ENCODE measurements at regions not wholly inside any gene's neighbourhood (a gene's known extent, or its start where the extent isn't known, plus 50 kb on each side); places are given as distances from the start of the nearest gene placed in this dataset.
A peak's percentile ranks its signal among the peaks of the same experiment; 100 is the strongest.

- H3K79me1 ChIP-seq (ENCODE audit: low read length), result peaks cover 7% of the 10 kb centered on the region
- peaks cover 2 to 13% of the 10 kb centered on the region in 2 experiments for H3K4me1 ChIP-seq (ENCODE audit: control insufficient read depth in 1 of 2, insufficient read depth in 2 of 2, low read length in 2 of 2)
- H3K9ac ChIP-seq (ENCODE audit: low read length), result no peak overlapping the region
- peak overlapping the region; percentile 47 for H4K8ac ChIP-seq (ENCODE audit: low read depth, low read length)
- H3K4ac ChIP-seq (ENCODE audit: low read depth, low read length), result no peak overlapping the region
- H3K79me2 ChIP-seq (ENCODE audit: control insufficient read depth, insufficient read depth, low read length, poor library complexity), result no peaks in the 10 kb centered on the region
- peak overlapping the region; percentile 95 for H2BK12ac ChIP-seq (ENCODE audit: low read length)
- peak overlapping the region; percentile 60 for H3K14ac ChIP-seq (ENCODE audit: low read length)
- peak overlapping the region; percentile 75 for H2BK5ac ChIP-seq (ENCODE audit: low read depth, low read length, poor library complexity)
- WGBS (ENCODE audit: extremely low coverage, insufficient coverage, insufficient read length), result no CpG with 5 or more reads among the region's 14 CpGs
- H2AFZ ChIP-seq (ENCODE audit: insufficient read depth, low read length, poor library complexity), result peak overlapping the region; percentile 39
- H3K27me3 ChIP-seq (ENCODE audit: insufficient read depth, low read length), result no peaks in the 10 kb centered on the region
- no peak overlapping the region for H3K4me3 ChIP-seq (ENCODE audit: low read depth, low read length)
- peak in 1 of 2 donors; percentile 67 for DNase-seq
- H3K36me3 ChIP-seq (ENCODE audit: control insufficient read depth in 1 of 2, insufficient read depth in 2 of 2, low read length in 2 of 2), result peaks cover 2 to 3% of the 10 kb centered on the region in 2 experiments
- no peak overlapping the region for H3K23ac ChIP-seq (ENCODE audit: low read length)
- no peak overlapping the region for H4K12ac ChIP-seq (ENCODE audit: low read depth, low read length)
- peaks cover 2% of the 10 kb centered on the region for H3K9me3 ChIP-seq (ENCODE audit: insufficient read depth, low read depth, low read length)
- peak overlapping the region; percentile 89 for H2BK120ac ChIP-seq (ENCODE audit: insufficient read depth, low read length, poor library complexity)
- peak overlapping the region; percentile 71 for H4K91ac ChIP-seq (ENCODE audit: low read depth, low read length)
- H3K4me2 ChIP-seq (ENCODE audit: low read length), result peak overlapping the region; percentile 3
- no peak overlapping the region for H3K18ac ChIP-seq (ENCODE audit: low read length)
- peak overlapping the region; percentile 92 for H3K27ac ChIP-seq (ENCODE audit: low read depth, low read length)
- no peak overlapping the region for H2AK5ac ChIP-seq (ENCODE audit: low read length)
Measured at GRCh38 chr15:96170979-96171739, 159.3 kb upstream of the NR2F2 start.

GRCh38 chr15:96171853-96172296, 158.6 kb upstream of the NR2F2 start:
- Histone ChIP-seq H4K91ac (ENCODE audit: low read depth, low read length) (no peak overlapping the region), H2BK120ac (ENCODE audit: insufficient read depth, low read length, poor library complexity) (no peak overlapping the region), H3K4me3 (ENCODE audit: low read depth, low read length) (no peak overlapping the region), H4K12ac (ENCODE audit: low read depth, low read length) (no peak overlapping the region), H3K9ac (ENCODE audit: low read length) (no peak overlapping the region), H3K18ac (ENCODE audit: low read length) (no peak overlapping the region), H2BK12ac (ENCODE audit: low read length) (no peak overlapping the region), H3K4me2 (ENCODE audit: low read length) (peak overlapping the region; percentile 41), H3K4ac (ENCODE audit: low read depth, low read length) (no peak overlapping the region), H2BK5ac (ENCODE audit: low read depth, low read length, poor library complexity) (peak overlapping the region; percentile 64), H3K4me1 (ENCODE audit: control insufficient read depth in 1 of 2, insufficient read depth in 2 of 2, low read length in 2 of 2) (peaks cover 2 to 13% of the 10 kb centered on the region in 2 experiments), H2AFZ (ENCODE audit: insufficient read depth, low read length, poor library complexity) (no peak overlapping the region), H4K8ac (ENCODE audit: low read depth, low read length) (no peak overlapping the region), H3K14ac (ENCODE audit: low read length) (no peak overlapping the region), H3K79me1 (ENCODE audit: low read length) (peaks cover 7% of the 10 kb centered on the region), H3K27ac (ENCODE audit: low read depth, low read length) (peak overlapping the region; percentile 92), H2AK5ac (ENCODE audit: low read length) (no peak overlapping the region), H3K36me3 (ENCODE audit: control insufficient read depth in 1 of 2, insufficient read depth in 2 of 2, low read length in 2 of 2) (peaks cover 2 to 3% of the 10 kb centered on the region in 2 experiments), H3K27me3 (ENCODE audit: insufficient read depth, low read length) (no peaks in the 10 kb centered on the region), H3K79me2 (ENCODE audit: control insufficient read depth, insufficient read depth, low read length, poor library complexity) (no peaks in the 10 kb centered on the region), H3K9me3 (ENCODE audit: insufficient read depth, low read depth, low read length) (peaks cover 2% of the 10 kb centered on the region), H3K23ac (ENCODE audit: low read length) (no peak overlapping the region)
- peak; percentile 46 to 81 for DNase-seq
- no CpG with 5 or more reads among the region's 5 CpGs for WGBS (ENCODE audit: extremely low coverage, insufficient coverage, insufficient read length)

- Histone ChIP-seq H2BK12ac (ENCODE audit: low read length) (no peak overlapping the region), H3K79me1 (ENCODE audit: low read length) (peaks cover 7% of the 10 kb centered on the region), H3K4ac (ENCODE audit: low read depth, low read length) (no peak overlapping the region), H3K4me1 (ENCODE audit: control insufficient read depth in 1 of 2, insufficient read depth in 2 of 2, low read length in 2 of 2) (peaks cover 2 to 13% of the 10 kb centered on the region in 2 experiments), H3K9me3 (ENCODE audit: insufficient read depth, low read depth, low read length) (peaks cover 2% of the 10 kb centered on the region), H4K12ac (ENCODE audit: low read depth, low read length) (no peak overlapping the region), H3K27me3 (ENCODE audit: insufficient read depth, low read length) (no peaks in the 10 kb centered on the region), H2BK5ac (ENCODE audit: low read depth, low read length, poor library complexity) (peak overlapping the region; percentile 49), H3K36me3 (ENCODE audit: control insufficient read depth in 1 of 2, insufficient read depth in 2 of 2, low read length in 2 of 2) (peaks cover 2 to 3% of the 10 kb centered on the region in 2 experiments), H3K4me3 (ENCODE audit: low read depth, low read length) (no peak overlapping the region), H2BK120ac (ENCODE audit: insufficient read depth, low read length, poor library complexity) (peak overlapping the region; percentile 51), H3K79me2 (ENCODE audit: control insufficient read depth, insufficient read depth, low read length, poor library complexity) (no peaks in the 10 kb centered on the region), H3K18ac (ENCODE audit: low read length) (no peak overlapping the region), H3K27ac (ENCODE audit: low read depth, low read length) (peak overlapping the region; percentile 92), H4K91ac (ENCODE audit: low read depth, low read length) (no peak overlapping the region), H2AFZ (ENCODE audit: insufficient read depth, low read length, poor library complexity) (no peak overlapping the region), H3K9ac (ENCODE audit: low read length) (no peak overlapping the region), H3K23ac (ENCODE audit: low read length) (no peak overlapping the region), H3K4me2 (ENCODE audit: low read length) (no peak overlapping the region), H3K14ac (ENCODE audit: low read length) (no peak overlapping the region), H4K8ac (ENCODE audit: low read depth, low read length) (no peak overlapping the region), H2AK5ac (ENCODE audit: low read length) (no peak overlapping the region)
- WGBS (ENCODE audit: extremely low coverage, insufficient coverage, insufficient read length), result no CpG with 5 or more reads among the region's 6 CpGs
- DNase-seq, result no peak
Measured at GRCh38 chr15:96172417-96172816, 158.1 kb upstream of the NR2F2 start.

- Histone ChIP-seq H3K14ac (ENCODE audit: low read length) (no peak overlapping the region), H3K18ac (ENCODE audit: low read length) (no peak overlapping the region), H3K4me3 (ENCODE audit: low read depth, low read length) (no peak overlapping the region), H3K79me2 (ENCODE audit: control insufficient read depth, insufficient read depth, low read length, poor library complexity) (no peaks in the 10 kb centered on the region), H2BK5ac (ENCODE audit: low read depth, low read length, poor library complexity) (no peak overlapping the region), H3K27ac (ENCODE audit: low read depth, low read length) (no peak overlapping the region), H3K79me1 (ENCODE audit: low read length) (peaks cover 4% of the 10 kb centered on the region), H3K9me3 (ENCODE audit: insufficient read depth, low read depth, low read length) (no peaks in the 10 kb centered on the region), H3K4ac (ENCODE audit: low read depth, low read length) (no peak overlapping the region), H3K4me1 (ENCODE audit: control insufficient read depth in 1 of 2, insufficient read depth in 2 of 2, low read length in 2 of 2) (peaks cover 3 to 10% of the 10 kb centered on the region in 2 experiments), H2AK5ac (ENCODE audit: low read length) (no peak overlapping the region), H2BK120ac (ENCODE audit: insufficient read depth, low read length, poor library complexity) (no peak overlapping the region), H4K8ac (ENCODE audit: low read depth, low read length) (no peak overlapping the region), H2BK12ac (ENCODE audit: low read length) (no peak overlapping the region), H3K23ac (ENCODE audit: low read length) (no peak overlapping the region), H4K91ac (ENCODE audit: low read depth, low read length) (no peak overlapping the region), H2AFZ (ENCODE audit: insufficient read depth, low read length, poor library complexity) (no peak overlapping the region), H3K4me2 (ENCODE audit: low read length) (no peak overlapping the region), H4K12ac (ENCODE audit: low read depth, low read length) (no peak overlapping the region), H3K9ac (ENCODE audit: low read length) (no peak overlapping the region), H3K36me3 (ENCODE audit: control insufficient read depth in 1 of 2, insufficient read depth in 2 of 2, low read length in 2 of 2) (no peaks in the 10 kb centered on the region), H3K27me3 (ENCODE audit: insufficient read depth, low read length) (no peaks in the 10 kb centered on the region)
- WGBS (ENCODE audit: extremely low coverage, insufficient coverage, insufficient read length), result no CpG with 5 or more reads among the region's 4 CpGs
- no peak for DNase-seq
Measured at GRCh38 chr15:96176831-96177230, 153.7 kb upstream of the NR2F2 start.

All from trophoblast cell (in vitro differentiated cells and primary cell).